Erythroblast (primary cell): ENCODE measurements at regions not wholly inside any gene's neighbourhood (a gene's known extent, or its start where the extent isn't known, plus 50 kb on each side); places are given as distances from the start of the nearest gene placed in this dataset.

ENCODE experiments used
- GATA1 ChIP-seq: IDR thresholded peaks from 2 replicates; pipeline ENCODE4 v1.6.1; 2011; ENCODE audit warnings: low read depth, mild to moderate bottlenecking, control low read depth, low read length, moderate library complexity
- POLR2A ChIP-seq: IDR thresholded peaks from 2 replicates; pipeline ENCODE4 v1.6.1; 2011; ENCODE audit warnings: mild to moderate bottlenecking, low read length

DNA sequence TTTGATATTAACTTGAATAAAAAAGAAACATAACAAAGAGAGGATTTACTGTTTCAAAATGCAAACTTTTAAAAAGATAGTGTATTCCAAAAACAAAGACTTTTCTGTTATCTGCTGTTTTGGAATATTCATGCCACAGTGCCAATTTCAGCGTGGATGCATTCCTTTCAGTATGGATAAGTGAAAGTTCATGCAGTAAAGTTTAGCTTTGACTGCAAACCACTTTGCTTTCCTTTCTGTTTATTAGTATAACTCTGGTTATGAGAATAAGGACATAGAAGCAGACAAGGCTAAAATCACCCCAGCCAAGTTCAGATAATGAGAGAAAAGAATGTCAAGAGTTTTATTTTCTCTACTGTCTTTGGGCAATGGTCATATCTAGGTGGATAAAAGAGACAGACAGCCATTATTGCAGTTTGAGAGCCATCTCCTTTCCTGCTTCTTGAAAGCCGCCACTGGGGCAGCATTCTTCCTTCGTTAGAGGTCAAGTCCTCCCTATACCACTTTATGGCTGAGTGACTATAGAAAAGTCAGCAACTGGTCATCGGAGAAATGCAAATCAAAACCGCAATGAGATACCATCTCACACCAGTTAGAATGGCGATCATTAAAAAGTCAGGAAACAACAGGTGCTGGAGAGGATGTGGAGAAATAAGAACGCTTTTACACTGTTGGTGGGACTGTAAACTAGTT, 82.4 kb upstream of the BLID start:
- TF ChIP-seq POLR2A (no peak), GATA1 (no peak)
